ENCODE measurements at regions not wholly inside any gene's neighbourhood (a gene's known extent, or its start where the extent isn't known, plus 50 kb on each side); places are given as distances from the start of the nearest gene placed in this dataset.

GRCh38 chr5:135157421-135158313, 123.6 kb upstream of the PITX1 start:
- 94 to 95% methylated on average over 6 of the region's 6 CpGs for WGBS, 2 donors
- Histone ChIP-seq H3K4me1 (no peaks in the 10 kb centered on the region), H3K27ac (no peak overlapping the region), H3K4me3 (no peak overlapping the region), H3K9me3 (peaks cover 0 to 18% (median 7%) of the 10 kb centered on the region in 4 donors), H3K27me3 (no peaks in the 10 kb centered on the region), H3K36me3 (no peaks in the 10 kb centered on the region)
- DNase-seq: no peak
- intact Hi-C loops (cut with DNase I): no loop called here
- no peak for TF ChIP-seq POLR2A (IDR thresholded peaks at IDR 0.05)
- TF ChIP-seq EP300 (IDR thresholded peaks at IDR 0.05): no peak
- TF ChIP-seq POLR2AphosphoS5 (IDR thresholded peaks at IDR 0.05): no peak

- no peak for DNase-seq
- no peak for TF ChIP-seq POLR2A (IDR thresholded peaks at IDR 0.05)
- no peak for TF ChIP-seq EP300 (IDR thresholded peaks at IDR 0.05)
- no peak for TF ChIP-seq CTCF (IDR thresholded peaks at IDR 0.05)
- no peak for TF ChIP-seq POLR2AphosphoS5 (IDR thresholded peaks at IDR 0.05)
- Histone ChIP-seq H3K27ac (no peak overlapping the region), H3K27me3 (no peaks in the 10 kb centered on the region), H3K4me3 (no peak overlapping the region), H3K36me3 (no peaks in the 10 kb centered on the region), H3K9me3 (peaks cover 0 to 18% (median 7%) of the 10 kb centered on the region in 4 donors), H3K4me1 (no peaks in the 10 kb centered on the region)
- intact Hi-C loops (cut with DNase I): no loop called here
- 77 to 82% methylated on average over 11 of the region's 11 CpGs for WGBS, 2 donors
Observed at GRCh38 chr5:135156715-135157404, 122.8 kb upstream of the PITX1 start.

GRCh38 chr5:135156337-135156714, 122.3 kb upstream of the PITX1 start:
- TF ChIP-seq POLR2A (IDR thresholded peaks at IDR 0.05) (no peak), POLR2AphosphoS5 (IDR thresholded peaks at IDR 0.05) (no peak), CTCF (IDR thresholded peaks at IDR 0.05) (no peak), EP300 (IDR thresholded peaks at IDR 0.05) (no peak)
- Histone ChIP-seq H3K4me1 (no peaks in the 10 kb centered on the region), H3K27ac (no peak overlapping the region), H3K27me3 (no peaks in the 10 kb centered on the region), H3K9me3 (peaks cover 0 to 18% (median 7%) of the 10 kb centered on the region in 4 donors), H3K4me3 (no peak overlapping the region), H3K36me3 (no peaks in the 10 kb centered on the region)
- DNase-seq: no peak
- intact Hi-C loops (cut with DNase I): no loop called here
- 91 to 93% methylated on average over 6 of the region's 6 CpGs for WGBS, 2 donors

- no peak for DNase-seq
- Histone ChIP-seq H3K27me3 (no peaks in the 10 kb centered on the region), H3K4me1 (no peaks in the 10 kb centered on the region), H3K27ac (no peak overlapping the region), H3K36me3 (no peaks in the 10 kb centered on the region), H3K9me3 (peaks cover 0 to 18% (median 7%) of the 10 kb centered on the region in 4 donors), H3K4me3 (no peak overlapping the region)
- whole genome bisulfite sequencing, 2 donors: 50 to 77% methylated on average over 4 of the region's 4 CpGs
- intact Hi-C loops (cut with DNase I): no loop called here
- TF ChIP-seq POLR2AphosphoS5 (IDR thresholded peaks at IDR 0.05) (no peak), POLR2A (IDR thresholded peaks at IDR 0.05) (no peak), EP300 (IDR thresholded peaks at IDR 0.05) (no peak), CTCF (IDR thresholded peaks at IDR 0.05) (no peak)
Observed at GRCh38 chr5:135155616-135156214, 121.7 kb upstream of the PITX1 start.

- Histone ChIP-seq H3K9me3 (peaks cover 0 to 16% (median 7%) of the 10 kb centered on the region in 4 donors), H3K4me3 (no peak overlapping the region), H3K36me3 (no peaks in the 10 kb centered on the region), H3K27me3 (no peaks in the 10 kb centered on the region), H3K4me1 (no peaks in the 10 kb centered on the region), H3K27ac (no peak overlapping the region)
- TF ChIP-seq POLR2A (IDR thresholded peaks at IDR 0.05) (no peak), CTCF (IDR thresholded peaks at IDR 0.05) (no peak), POLR2AphosphoS5 (IDR thresholded peaks at IDR 0.05) (no peak), EP300 (IDR thresholded peaks at IDR 0.05) (no peak)
- no peak for DNase-seq
- WGBS, 2 donors: 93 to 94% methylated on average over 7 of the region's 7 CpGs
- intact Hi-C loops (cut with DNase I): no loop called here
Observed at GRCh38 chr5:135154961-135155360, 120.9 kb upstream of the PITX1 start.
